CD4-positive, alpha-beta T cell (primary cell): ENCODE measurements at regions not wholly inside any gene's neighbourhood (a gene's known extent, or its start where the extent isn't known, plus 50 kb on each side); places are given as distances from the start of the nearest gene placed in this dataset.

Experiments used
- ATAC-seq: fragments of 200-7000 bp; cut with Tn5 transposase; one replicate; pipeline ENCODE4 v1.10.0; 2022; ENCODE audit warnings: mild to moderate bottlenecking; ENCODE audit not compliant: poor library complexity
- CTCF ChIA-PET: fragments of 350-600 bp; sonication (Branson Sonifier 250); formaldehyde crosslinking; loops from one replicate; lab custom pipeline; 2021; ENCODE audit warnings: antibody characterized with exemption, inconsistent platforms; lab: Charles Lee
- POLR2A ChIA-PET: fragments of 350-600 bp; sonication (Branson Sonifier 250); formaldehyde crosslinking; loops from one replicate; lab custom pipeline; 2021; ENCODE audit warnings: antibody characterized with exemption, inconsistent platforms; lab: Charles Lee
- DNase-seq, 14 experiments: peaks; one replicate each; pipeline ENCODE4 v3.0.0-alpha.2; 2013 to 2020; ENCODE audit warnings: mixed read lengths in 2 of 14
- H3K27ac ChIP-seq, 2 donors: one replicate each; pipeline versions ENCODE4 v1.5.1 to v1.7.0; 2013; ENCODE audit warnings: low read length in 2 of 2, low read depth in 1 of 2, mild to moderate bottlenecking in 1 of 2
- H3K27me3 ChIP-seq, 2 experiments: 1 replicate in 1 of 2; 2 replicates in 1 of 2; pipeline versions ENCODE4 v1.6.1 to v1.7.0; 2013; ENCODE audit warnings: low read length in 2 of 2, control low read depth in 1 of 2, mild to moderate bottlenecking in 1 of 2, moderate library complexity in 1 of 2; ENCODE audit not compliant: insufficient read depth in 2 of 2, control insufficient read depth in 1 of 2
- H3K36me3 ChIP-seq: one replicate; pipeline ENCODE4 v1.6.1; 2013; ENCODE audit warnings: low read length, control low read depth; ENCODE audit not compliant: insufficient read depth
- H3K4me1 ChIP-seq: one replicate; pipeline ENCODE4 v1.6.1; 2013; ENCODE audit warnings: low read length, control low read depth; ENCODE audit not compliant: insufficient read depth
- H3K4me3 ChIP-seq: one replicate; pipeline ENCODE4 v1.5.1; 2013; ENCODE audit warnings: mild to moderate bottlenecking, low read length, moderate library complexity
- H3K9me3 ChIP-seq, 2 experiments: 1 replicate in 1 of 2; 2 replicates in 1 of 2; pipeline versions ENCODE4 v1.6.1 to v1.7.0; 2013; ENCODE audit warnings: low read length in 2 of 2, mild to moderate bottlenecking in 2 of 2, control low read depth in 1 of 2, moderate library complexity in 1 of 2; ENCODE audit not compliant: control insufficient read depth in 1 of 2, insufficient read depth in 1 of 2
- H3K27ac Mint-ChIP-seq: one replicate; pipeline ENCODE4 v1.8.0; 2020; ENCODE audit warnings: mixed read lengths
- H3K27me3 Mint-ChIP-seq: one replicate; pipeline ENCODE4 v1.8.0; 2021; ENCODE audit warnings: mixed read lengths
- H3K36me3 Mint-ChIP-seq: one replicate; pipeline ENCODE4 v1.8.0; 2021; ENCODE audit warnings: low read depth, mixed read lengths
- H3K4me1 Mint-ChIP-seq: one replicate; pipeline ENCODE4 v1.8.0; 2021; ENCODE audit warnings: low read depth, mixed read lengths
- H3K4me3 Mint-ChIP-seq: one replicate; pipeline ENCODE4 v1.8.0; 2020; ENCODE audit warnings: mild to moderate bottlenecking, mixed read lengths
- H3K9me3 Mint-ChIP-seq: one replicate; pipeline ENCODE4 v1.8.0; 2020; ENCODE audit warnings: mixed read lengths
- intact Hi-C, 2 experiments: fragments of 100-400 bp; cut with DNase I in 1 of 2; cut with micrococcal nuclease in 1 of 2; formaldehyde crosslinking; loops; one replicate each; pipeline versions ENCODE4 v1.15.1 to v1.9.0; 2023 to 2025; cut with DNase I, micrococcal nuclease
- TF ChIP-seq, protein P1 (sequence below): fragments of 200-600 bp; IDR thresholded peaks from one replicate; pipeline ENCODE4 v1.8.0; 2022; ENCODE audit warnings: antibody characterized with exemption, mild to moderate bottlenecking

DNA sequence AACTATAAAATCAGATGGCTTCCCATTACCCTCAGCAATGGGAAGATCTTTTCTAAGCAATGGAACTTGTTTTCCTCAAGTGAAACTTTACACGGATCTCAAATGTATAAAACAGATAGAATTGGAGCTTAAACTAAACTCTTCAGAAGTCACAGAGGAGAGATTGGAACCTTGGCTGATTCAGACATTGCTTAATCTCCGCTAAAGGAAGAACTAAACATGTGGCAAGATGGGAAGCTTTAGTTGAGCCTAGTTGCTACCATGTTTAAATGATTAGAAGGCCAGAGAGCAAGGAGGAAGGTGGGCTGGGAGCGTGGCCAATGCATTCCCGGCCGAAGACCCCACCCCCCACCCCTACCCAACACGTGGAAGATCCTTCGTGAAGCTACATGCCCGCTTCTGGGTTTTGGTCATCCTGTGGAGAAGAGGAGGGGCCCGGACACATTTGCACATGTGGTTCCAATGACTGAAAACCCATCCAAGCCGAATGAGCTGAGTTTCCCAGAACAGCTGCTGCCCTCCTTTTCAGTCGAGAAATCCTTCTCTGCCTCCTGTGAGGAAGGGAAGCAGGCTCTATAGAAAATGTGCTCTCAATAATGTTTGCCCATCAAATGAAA lies 164.3 kb downstream of the MIS18A start:
- CTCF ChIA-PET: no interaction called here
- H3K9me3 ChIP-seq: no peaks in the 10 kb centered on the region
- peaks cover 24% of the 10 kb centered on the region for H3K27me3 Mint-ChIP-seq
- H3K36me3 ChIP-seq: no peaks in the 10 kb centered on the region
- peaks cover 2% of the 10 kb centered on the region for H3K9me3 Mint-ChIP-seq
- no peak overlapping the region for H3K27ac ChIP-seq
- DNase-seq: no peak
- H3K36me3 Mint-ChIP-seq: no peaks in the 10 kb centered on the region
- H3K4me3 ChIP-seq: no peak overlapping the region
- H3K4me1 ChIP-seq: no peaks in the 10 kb centered on the region
- intact Hi-C loops: no loop called here
- no peak overlapping the region for H3K27ac Mint-ChIP-seq
- H3K27me3 ChIP-seq: peaks cover 0 to 10% of the 10 kb centered on the region in 2 experiments
- ATAC-seq: no peak
- no peaks in the 10 kb centered on the region for H3K4me1 Mint-ChIP-seq
- TF ChIP-seq, protein P1, sequence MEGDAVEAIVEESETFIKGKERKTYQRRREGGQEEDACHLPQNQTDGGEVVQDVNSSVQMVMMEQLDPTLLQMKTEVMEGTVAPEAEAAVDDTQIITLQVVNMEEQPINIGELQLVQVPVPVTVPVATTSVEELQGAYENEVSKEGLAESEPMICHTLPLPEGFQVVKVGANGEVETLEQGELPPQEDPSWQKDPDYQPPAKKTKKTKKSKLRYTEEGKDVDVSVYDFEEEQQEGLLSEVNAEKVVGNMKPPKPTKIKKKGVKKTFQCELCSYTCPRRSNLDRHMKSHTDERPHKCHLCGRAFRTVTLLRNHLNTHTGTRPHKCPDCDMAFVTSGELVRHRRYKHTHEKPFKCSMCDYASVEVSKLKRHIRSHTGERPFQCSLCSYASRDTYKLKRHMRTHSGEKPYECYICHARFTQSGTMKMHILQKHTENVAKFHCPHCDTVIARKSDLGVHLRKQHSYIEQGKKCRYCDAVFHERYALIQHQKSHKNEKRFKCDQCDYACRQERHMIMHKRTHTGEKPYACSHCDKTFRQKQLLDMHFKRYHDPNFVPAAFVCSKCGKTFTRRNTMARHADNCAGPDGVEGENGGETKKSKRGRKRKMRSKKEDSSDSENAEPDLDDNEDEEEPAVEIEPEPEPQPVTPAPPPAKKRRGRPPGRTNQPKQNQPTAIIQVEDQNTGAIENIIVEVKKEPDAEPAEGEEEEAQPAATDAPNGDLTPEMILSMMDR: no peak
- no peak overlapping the region for H3K4me3 Mint-ChIP-seq
- POLR2A ChIA-PET: no interaction called here

DNA sequence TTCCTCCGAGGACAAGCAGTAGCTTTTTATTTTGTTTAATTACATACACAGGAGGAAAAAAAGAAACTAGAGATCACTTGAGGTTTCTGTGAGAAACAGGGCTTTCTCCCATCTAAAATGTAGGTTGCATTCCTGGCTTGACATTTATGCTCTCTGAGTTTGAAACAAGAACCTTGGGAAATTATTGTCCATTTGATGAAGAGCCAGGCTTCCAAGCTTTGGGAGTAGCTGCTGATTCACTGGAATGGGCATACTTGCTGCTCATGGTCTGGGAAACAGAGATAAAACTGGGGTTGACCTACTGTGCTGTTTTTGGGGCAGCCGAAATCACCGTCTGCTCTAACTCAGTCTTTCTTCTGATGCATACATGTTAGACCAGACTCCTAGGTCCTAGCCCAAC lies 165.4 kb downstream of the MIS18A start:
- intact Hi-C loops: no loop called here
- no peaks in the 10 kb centered on the region for H3K4me1 ChIP-seq
- peaks cover 23% of the 10 kb centered on the region for H3K27me3 Mint-ChIP-seq
- no peaks in the 10 kb centered on the region for H3K4me1 Mint-ChIP-seq
- no peaks in the 10 kb centered on the region for H3K9me3 ChIP-seq
- POLR2A ChIA-PET: no interaction called here
- TF ChIP-seq, protein P1: no peak
- ATAC-seq (no peak), DNase-seq (no peak)
- no peaks in the 10 kb centered on the region for H3K36me3 Mint-ChIP-seq
- CTCF ChIA-PET: no interaction called here
- H3K4me3 Mint-ChIP-seq: no peak overlapping the region
- peaks cover 2% of the 10 kb centered on the region for H3K9me3 Mint-ChIP-seq
- peaks cover 0 to 10% of the 10 kb centered on the region in 2 experiments for H3K27me3 ChIP-seq
- no peak overlapping the region for H3K27ac ChIP-seq
- no peak overlapping the region for H3K27ac Mint-ChIP-seq
- H3K4me3 ChIP-seq: no peak overlapping the region
- H3K36me3 ChIP-seq: no peaks in the 10 kb centered on the region

DNA sequence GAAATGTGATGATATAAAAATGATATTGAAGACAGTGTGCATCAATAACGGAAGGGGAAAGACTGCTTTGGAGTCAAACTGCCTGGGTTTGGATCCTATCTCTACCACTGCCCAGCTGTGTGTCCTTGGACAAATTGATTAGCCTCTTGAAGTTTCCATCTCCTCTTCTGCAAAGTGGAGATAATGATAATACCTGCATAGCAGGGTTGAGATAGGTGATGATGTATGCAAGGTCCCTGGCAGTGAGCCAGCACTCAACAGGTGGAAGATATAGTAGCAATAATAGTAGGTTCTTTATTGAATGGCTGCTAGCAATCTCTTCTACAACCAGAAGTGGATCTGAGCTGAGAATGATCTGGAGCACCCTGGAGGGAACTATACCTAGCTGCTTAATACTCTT lies 166.7 kb downstream of the MIS18A start:
- TF ChIP-seq, protein P1: no peak
- H3K9me3 ChIP-seq: no peaks in the 10 kb centered on the region
- no peaks in the 10 kb centered on the region for H3K4me1 ChIP-seq
- no peaks in the 10 kb centered on the region for H3K36me3 ChIP-seq
- H3K27me3 ChIP-seq: peaks cover 0 to 10% of the 10 kb centered on the region in 2 experiments
- no peaks in the 10 kb centered on the region for H3K9me3 Mint-ChIP-seq
- DNase-seq: no peak
- H3K27me3 Mint-ChIP-seq: peaks cover 12% of the 10 kb centered on the region
- no peak overlapping the region for H3K4me3 ChIP-seq
- no peaks in the 10 kb centered on the region for H3K36me3 Mint-ChIP-seq
- H3K27ac Mint-ChIP-seq: no peak overlapping the region
- ChIA-PET CTCF (no interaction called here), POLR2A (no interaction called here)
- no peak overlapping the region for H3K4me3 Mint-ChIP-seq
- no peak overlapping the region for H3K27ac ChIP-seq
- no peaks in the 10 kb centered on the region for H3K4me1 Mint-ChIP-seq
- intact Hi-C loops: no loop called here
- no peak for ATAC-seq
